Stromal cell of bone marrow (primary cell): ENCODE measurements at regions not wholly inside any gene's neighbourhood (a gene's known extent, or its start where the extent isn't known, plus 50 kb on each side); places are given as distances from the start of the nearest gene placed in this dataset.
"Not testable (repeated sequence)": the region's sequence is repeated elsewhere in the genome, so short reads cannot be mapped to it uniquely, and the experiment has no call there.

Experiments used
- DNase-seq: peaks from one replicate; pipeline ENCODE4 v3.0.0-alpha.2; 2012; ENCODE audit warnings: low read depth

DNA sequence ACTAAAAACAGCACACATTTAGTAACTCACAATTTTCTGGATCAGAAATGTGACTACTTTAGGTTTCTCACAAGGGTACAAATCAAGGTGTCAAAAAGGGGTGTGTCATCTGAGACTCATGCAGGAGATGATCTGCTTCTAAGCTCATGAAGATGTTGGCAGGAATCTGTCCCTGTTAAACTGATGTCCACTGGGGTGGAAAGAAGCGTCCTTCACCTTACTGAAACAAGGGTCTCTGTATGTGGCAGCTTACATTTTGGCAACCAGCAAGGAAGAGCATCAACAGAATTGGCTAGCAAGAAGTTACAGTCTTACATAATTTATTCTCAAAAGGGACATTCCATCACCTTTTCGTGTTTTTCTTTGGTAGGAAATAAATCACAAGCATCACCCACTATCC is 1223.8 kb downstream of the AMY1C start:
- DNase-seq, result no peak

DNA sequence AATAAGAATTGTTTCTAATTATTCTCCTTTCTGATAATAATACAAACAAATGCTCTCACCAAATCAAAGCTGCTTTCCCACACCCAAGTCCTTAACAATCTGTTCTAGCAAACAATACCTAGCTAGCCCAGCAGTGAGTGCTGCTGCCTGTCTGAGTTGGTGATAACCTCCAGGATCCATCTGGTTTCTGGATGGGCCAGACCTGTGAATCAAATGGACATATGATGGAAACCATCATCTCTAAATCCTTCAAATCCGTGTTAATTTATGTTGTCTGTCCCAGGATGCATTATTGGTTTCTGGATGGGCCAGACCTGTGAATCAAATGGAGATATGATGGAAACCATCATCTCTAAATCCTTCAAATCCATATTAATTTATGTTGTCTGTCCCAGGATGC is 1230.0 kb downstream of the AMY1C start:
- DNase-seq, result no peak

DNA sequence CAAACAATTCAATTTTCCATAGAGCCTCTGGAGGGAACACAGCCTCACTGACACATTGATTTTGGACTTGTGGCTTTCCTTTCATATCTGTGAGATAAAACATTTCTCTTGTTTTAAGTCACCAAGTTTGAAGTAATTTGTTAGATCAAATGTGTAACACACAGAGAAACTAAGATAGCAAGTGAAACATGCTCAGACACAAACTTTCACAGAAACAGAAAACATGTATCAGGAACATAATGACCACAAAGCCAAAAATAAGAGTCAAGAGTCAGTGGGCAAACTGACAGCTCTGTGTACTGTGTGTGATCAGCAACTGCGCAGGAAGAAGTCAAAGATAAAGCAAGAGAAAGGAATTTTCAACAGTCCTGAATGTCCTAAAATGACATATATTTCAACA is 1237.5 kb downstream of the AMY1C start:
- no peak for DNase-seq

DNA sequence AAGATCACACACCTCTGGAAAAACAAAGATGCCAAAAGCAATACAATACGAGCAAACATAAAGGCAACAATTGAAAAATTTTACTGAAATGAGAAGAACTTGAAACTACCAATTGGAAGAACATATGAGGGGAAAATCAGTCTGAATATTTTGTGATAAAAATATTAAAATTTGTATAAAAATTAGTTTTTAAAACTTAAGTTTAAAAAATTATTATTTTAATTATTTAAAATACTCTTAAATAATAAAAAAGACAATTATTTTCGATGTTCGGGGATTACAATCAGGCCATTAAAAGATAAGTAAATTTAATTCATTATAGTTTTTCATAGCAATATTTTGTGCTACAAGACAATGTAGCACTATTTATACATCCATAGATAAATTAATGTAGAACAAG is 1239.3 kb downstream of the AMY1C start:
- no peak for DNase-seq

DNA sequence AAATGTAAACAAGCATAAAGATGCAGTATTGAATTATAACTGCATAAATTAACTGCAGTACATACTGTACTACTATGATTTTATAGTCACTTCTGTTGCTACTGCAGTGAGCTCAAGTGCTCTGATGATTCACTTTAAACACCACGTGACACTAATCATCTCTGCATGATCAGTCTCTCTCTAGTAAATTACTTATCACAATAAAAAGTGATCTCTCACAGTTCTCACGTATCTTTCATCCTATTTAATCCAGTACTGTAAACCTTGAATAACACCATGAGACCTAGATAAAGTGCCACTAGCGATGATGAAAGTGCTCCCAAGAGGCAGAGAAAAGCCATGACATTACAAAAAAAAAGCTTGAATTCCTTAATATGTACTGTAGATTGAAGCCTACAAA is 1242.0 kb downstream of the AMY1C start:
- DNase-seq, result no peak

DNA sequence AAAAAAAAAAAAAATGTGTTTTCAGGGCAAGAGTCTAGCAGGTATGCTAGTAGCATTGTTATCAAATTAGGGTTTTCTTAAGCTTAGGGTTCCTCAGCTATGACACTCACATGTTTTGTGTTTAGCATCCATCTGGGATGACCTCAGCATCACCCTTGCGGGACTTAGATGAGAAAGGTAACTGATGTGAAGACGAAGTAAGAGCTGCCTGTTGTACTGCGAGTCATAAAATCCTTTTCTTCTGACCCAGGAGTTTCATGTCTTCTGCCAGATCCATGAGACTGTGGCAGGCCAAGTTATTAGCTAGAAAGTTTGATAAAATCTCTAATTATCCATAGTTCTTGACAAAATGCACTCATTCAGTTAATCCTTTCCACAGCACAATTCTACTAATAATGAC is 1251.1 kb downstream of the AMY1C start:
- DNase-seq, result no peak

DNA sequence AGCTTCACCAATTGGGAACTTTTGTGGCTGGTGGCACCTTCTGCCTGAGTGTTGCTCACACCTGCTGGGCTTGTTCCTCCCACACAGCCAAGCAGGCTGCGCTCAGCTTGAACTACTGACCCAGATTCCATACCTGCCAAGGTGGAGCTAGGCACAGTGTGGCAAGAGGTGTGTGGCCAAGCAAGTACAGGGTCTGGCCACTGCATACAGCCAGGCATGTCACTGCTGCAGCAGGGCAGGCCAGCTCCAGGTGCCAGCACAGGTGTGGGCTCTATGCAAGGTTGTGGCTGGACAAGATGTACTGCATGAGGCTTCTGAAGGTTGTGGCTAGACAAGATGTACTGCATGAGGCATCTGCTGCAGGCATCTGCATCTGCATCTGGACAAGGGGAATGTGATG is 1254.8 kb downstream of the AMY1C start:
- DNase-seq, result no peak

DNA sequence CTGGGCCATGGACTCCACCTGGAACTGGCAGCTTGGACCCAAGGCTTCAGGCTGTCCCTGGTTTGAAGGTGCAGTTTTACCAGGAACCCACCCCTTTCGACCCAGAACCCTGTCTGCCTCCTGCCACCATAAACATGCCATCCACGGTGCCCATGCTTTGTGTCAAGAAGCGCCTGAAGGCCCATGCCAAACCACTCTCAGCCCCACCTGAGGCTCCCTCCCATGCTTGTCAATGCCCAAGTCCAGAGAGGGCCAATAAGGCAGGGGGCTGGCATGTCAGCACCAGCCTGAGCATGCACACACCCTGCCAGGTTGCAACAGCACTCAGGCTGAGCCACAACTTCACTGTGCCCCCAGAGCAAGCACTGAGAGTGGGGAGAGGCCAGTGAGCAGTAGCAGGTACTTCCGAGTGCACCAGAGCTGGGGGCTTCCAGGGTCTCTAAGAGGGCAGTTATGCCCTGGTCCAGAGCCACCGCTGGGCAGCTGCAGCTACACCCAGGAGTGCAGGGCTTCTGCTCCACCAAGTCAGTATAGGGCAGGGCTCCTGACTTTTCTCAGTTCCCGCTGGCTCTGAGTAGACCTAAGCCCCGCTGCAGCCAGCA is 1256.0 kb downstream of the AMY1C start:
- DNase-seq, result no peak

DNA sequence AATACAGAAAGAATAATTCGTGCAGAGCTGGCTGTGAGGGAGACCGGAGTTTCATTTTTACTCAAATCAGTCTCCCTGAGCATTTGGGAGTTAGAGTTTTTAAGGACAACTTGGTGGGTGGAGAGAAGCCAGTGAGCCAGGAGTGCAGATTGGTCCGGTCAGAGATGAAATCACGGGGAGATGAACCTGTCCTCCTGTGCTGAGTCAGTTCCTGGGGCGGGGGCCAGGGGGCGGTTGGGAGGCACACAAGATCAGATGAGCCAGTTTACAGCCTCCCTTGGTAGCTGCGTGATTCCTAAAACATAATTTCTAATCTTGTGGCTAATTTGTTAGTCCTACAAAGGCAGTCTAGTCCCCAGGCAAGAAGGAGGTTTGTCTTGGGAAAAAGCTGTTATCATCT is 1267.9 kb downstream of the AMY1C start:
- DNase-seq, result no peak

DNA sequence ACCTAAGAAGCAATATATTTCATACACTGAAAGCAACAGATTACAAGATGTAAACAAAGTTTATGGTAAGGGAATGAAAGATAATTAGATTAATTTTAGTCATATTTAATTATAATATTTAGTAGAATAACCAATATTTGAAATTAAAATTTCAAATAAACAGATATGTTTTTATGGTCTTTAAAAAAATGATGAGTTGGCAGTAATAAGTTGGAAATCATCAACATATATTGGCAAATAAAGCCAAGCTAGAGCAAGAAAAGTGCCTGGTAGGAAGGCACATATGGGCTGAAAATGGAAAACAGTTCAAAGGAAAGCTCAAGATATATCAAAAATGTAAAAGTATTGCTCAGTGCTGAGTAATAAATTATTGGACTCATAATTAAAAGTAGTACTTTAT is 1274.0 kb downstream of the AMY1C start:
- no peak for DNase-seq

DNA sequence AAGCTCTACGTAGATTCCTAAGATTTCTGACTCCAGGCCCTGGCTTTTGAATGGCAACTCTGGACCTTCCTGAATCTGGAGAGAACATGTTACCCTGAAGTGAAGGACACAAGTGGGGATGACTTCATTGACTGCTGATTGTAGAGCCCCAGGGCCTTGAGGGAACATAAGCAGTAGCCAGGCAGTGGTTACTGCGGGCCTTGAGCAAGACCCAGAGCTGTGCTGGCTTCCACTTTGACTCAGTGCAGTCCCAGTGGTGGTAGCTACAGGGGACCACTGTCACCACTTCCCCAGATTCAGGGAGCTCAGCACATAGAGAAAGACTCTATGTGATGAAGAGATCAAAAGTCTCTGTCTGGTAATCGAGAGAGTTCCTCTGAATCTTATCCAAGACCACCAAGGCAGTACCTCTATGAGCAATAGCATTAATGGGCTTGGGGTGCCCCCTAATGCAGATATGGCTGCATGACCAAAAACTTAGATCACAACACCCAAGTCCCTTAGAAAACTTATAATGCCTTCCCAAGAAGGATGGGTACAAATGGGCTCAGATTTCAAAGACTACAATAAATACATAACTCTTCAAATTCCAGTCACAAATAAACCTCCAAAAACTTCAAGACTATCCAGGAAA is 1278.3 kb downstream of the AMY1C start:
- DNase-seq, result no peak

DNA sequence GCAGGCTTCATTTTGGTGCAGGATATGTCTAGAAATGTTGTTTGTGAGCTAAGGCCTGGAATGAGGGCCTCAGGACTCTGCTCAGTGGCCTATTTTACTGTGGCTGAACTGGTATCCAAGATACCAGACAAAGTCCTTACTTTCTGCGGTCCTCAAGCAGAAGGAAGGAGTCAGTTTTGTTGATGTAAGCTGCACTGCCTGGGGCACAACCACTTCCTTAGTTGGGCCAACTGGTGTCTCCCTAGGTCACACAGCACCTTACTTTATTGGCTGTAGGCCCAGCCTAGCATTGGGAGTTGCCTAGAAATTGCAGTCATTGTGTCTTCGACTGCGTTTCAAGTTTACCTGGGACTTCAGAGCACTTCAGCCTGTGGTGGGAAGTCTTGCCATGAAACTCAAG is 1322.7 kb downstream of the AMY1C start:
- DNase-seq, result no peak

DNA sequence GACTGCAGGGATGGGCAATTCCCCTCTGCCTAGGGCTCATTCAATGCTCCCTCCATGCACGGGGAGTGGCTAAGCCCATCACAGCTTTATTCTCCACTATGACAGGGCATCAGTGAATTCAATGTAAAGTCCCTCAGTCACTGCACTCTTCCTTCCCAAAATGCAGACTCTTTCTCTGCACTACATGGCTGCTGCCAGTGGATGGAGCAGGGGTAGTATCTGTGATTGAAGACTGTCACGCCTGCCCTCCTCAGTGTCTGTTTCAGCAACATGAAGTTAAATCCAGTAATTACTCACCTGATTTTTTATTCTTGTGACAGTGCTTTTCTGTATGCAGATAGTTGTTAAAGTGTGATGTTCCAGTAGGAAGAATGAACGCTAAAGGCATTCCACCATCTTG is 1323.2 kb downstream of the AMY1C start:
- no peak for DNase-seq

DNA sequence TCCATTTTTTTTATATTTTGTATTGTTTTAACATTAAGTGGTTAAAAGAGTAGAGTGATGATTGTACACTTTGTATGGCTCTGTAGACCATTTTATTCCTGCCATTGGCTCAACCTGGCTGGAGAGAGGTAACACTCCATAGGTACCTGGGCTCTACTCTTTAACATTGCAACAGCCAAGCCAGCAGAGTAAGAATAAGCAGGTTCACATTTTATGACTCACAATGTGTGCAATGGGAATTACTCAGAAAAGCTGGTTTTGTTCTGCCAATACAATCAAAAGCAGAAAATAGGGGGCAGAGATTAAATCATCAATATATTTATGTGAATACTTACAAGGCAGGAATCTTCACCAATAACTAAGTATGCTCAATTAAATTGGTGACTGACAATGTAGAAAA is 1324.0 kb downstream of the AMY1C start:
- DNase-seq, result no peak

DNA sequence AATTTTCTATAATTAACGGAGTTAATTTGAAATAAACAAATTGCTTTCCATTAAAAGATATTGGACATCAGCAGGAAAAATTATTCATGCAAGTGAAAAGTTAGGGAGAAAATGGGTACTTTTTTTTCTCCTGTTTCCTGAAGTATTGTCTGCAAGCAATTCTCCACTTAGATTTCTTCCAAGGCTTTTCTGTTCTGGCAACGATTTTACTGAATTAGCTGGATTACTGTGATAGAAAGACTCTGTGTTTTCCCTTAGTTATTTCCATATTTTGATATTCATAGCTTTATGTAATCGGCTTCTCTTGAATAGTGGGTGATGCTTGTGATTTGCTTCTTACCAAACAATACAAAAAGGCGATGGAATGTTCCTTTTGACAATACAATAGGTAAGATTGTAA is 1333.9 kb downstream of the AMY1C start:
- DNase-seq, result no peak

DNA sequence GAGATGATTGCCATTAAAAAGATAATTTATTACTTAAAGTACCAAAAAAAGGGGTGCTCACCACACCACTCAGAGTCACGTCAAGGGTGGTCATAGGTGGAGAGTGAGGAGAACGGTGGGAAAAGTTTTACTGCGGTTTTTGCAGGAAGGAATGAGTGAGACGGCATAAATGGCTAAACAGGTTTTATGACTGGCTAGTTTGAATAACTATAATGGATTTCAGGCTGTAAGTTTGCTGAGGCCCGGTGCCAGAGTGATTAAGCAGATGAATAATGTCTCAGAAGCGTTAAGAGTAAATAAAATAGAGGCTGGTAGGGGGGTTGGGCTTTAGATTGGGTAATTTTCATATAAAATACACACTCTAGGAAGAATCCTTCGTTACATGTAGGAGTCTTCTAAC is 1337.8 kb downstream of the AMY1C start:
- no peak for DNase-seq

DNA sequence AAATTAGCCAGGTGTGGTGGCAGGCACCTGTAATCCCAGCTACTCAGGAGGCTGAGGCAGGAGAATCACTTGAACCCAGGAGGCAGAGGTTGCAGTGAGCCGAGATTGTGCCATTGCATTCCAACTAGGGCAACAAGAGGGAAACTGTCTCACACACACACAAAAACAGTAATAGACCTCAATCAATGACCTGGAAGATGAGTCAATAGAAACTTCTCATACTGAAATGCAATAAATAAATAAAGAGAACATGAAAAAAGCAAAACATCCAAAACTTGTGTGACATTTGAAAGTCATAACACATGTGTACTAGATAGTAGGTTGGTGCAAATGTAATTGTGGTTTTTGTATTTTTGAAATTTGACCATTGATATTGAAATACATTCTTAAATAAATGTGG is 1338.5 kb downstream of the AMY1C start:
- no peak for DNase-seq

DNA sequence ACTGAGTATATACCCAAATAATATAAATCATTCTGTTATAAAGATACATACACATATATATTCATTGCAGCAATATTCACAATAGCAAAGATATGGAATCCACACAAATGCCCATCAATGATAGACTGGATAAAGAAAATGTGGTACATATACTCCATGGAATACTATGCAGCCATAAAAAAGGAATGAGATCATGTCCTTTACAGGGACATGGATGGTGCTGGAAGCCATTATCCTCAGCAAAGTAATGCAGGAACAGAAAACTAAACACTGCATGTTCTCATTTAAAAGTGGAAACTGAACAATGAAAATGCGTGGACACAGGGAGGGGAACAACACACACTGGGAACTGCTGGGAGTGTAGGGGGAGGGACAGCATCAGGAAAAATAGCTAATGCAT is 1344.2 kb downstream of the AMY1C start:
- not testable (repeated sequence) for DNase-seq

DNA sequence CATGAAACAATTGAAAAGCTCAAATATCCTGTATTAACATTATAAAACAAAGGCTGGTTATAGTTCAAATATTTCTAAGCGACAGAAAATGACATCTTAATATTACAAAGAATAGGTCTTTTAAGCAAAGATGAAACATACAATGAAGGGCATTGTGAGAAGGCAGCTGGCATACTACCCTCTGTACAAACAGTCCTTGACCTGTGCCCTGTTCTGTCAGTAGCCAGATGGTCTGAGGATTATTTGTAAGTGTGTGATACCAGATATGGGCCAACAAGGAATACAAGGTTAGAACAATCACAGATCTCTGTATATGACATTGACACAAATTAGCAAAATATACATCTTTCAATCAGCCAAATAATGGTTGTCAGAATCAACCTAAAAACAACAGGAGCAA is 1350.4 kb downstream of the AMY1C start:
- DNase-seq, result no peak

DNA sequence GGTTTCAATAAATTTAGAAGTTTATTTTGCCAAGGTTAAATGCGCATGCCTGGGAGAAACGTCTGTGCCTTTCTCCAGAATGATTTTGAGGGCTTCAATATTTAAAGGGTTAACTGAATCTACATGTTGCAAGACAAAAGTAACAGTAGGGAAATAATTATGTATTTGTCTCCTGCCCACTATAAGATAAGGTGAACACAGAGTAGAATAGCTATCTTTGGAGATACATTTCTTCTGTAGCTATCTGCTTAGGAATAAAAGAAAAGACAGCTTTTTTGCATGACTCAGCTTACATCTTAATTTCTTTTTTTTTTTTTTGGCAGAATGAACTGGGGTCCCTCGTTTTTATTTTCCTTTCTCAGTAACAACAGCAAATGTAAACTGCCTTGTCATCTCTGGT is 1351.6 kb downstream of the AMY1C start:
- DNase-seq, result no peak

DNA sequence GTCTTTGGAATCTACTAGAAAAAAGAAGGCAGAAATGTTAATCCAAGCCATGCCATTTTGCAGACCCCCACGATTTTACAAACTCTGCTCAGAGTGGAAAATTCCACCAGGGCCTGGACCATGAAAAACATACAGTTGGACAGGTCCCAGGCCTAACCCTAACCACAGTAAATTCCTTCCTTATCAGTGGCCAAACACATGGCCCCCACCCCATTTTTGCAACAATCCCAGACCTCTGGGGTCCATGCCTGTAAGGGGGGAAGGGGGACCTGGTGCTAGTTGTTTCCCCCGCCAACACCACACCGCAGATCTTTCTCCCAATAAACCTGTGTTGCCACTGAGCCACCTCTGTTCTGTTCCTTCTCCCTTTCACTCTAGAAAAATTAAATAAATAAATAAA is 1352.7 kb downstream of the AMY1C start:
- no peak for DNase-seq

DNA sequence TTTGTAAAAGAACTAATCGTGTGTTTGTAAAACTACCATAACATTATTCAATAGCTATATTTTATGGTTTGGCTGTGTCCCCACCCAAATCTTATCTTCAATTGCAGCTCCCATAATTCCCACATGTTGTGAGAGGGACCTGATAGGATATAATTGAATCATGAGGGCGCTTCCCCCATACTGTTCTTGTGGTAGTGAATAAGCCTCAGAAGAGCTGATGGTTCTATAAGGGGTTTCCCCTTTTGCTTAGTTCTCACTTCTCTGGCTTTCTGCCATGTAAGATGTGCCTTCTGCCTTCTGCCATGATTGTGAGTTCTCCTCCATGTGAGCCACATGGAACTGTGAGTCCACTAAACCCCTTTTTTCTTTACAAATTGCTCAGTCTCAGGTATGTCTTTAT is 1372.3 kb downstream of the AMY1C start:
- DNase-seq, result no peak

DNA sequence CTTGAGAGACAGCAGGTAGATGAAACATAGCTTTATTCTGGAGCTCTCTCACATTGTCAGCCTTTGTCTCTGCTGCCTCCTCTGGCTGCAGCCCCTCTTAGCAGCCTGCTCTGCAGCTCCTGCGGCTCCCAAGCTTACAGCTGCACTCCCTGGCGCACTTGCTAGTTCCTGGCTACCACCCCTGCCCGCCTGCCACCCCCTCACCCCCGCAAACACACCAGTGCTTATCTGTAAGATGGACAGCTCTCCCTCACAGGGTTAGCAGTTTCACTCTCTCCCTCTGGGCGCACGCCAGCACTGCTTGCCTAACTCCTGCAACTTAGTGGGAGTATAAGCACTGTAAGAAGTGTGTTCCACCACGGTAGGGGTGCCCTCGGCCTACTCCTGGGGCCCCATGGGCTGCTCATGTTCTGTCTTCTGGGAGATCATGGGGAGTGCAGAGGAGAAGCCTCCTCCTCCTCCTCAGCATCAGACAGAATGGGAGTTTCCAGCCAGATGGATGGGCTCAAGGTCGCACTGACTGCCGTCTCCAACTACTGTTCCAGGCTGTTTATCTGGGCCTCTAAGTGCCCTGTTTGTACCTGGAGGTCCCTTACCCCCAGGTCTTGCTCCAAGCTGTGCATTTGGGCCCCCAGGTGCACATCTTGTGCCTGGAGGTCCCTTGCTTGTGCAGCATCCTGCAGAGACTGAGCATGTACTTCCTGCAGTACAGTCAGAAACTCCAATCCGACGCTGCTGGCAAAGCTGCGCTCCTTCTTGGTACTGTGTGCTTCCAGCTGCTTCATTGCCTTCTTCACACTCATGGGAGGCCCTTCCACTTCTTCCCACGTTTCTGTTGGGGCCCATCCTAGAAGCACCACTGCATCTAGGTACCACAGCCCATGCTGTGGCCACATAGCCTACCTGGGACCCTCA is 1388.1 kb downstream of the AMY1C start:
- no peak for DNase-seq
